IMR-90 (cell line): ENCODE measurements at regions not wholly inside any gene's neighbourhood (a gene's known extent, or its start where the extent isn't known, plus 50 kb on each side); places are given as distances from the start of the nearest gene placed in this dataset.

Experiments
- ATAC-seq: fragments of 200-7000 bp; cut with Tn5 transposase; 2 replicates; pipeline ENCODE4 v1.9.1; 2020; ENCODE audit warnings: low read depth, mild to moderate bottlenecking, moderate library complexity
- BruUV-seq: library from RNA; stranded (reverse); fragments of 400-500 nt; replicated peaks from 2 replicates; lab custom pipeline; 2021; lab: Mats Ljungman, UMichigan
- CTCF ChIA-PET: fragments of 300-600 bp; formaldehyde crosslinking; extraction: SDS; loops from one replicate; lab custom pipeline; 2021; ENCODE audit warnings: antibody characterized with exemption; lab: Yijun Ruan, JAX
- POLR2A ChIA-PET: fragments of 300-600 bp; sonication (Branson Sonifier 250); formaldehyde crosslinking; loops from one replicate; lab custom pipeline; 2022; ENCODE audit warnings: antibody characterized with exemption; ENCODE audit not compliant: unreplicated experiment; lab: Charles Lee
- DNase-seq: peaks from one replicate; pipeline ENCODE4 v3.0.0; 2013
- H2AFZ ChIP-seq: replicated peaks from 2 replicates; pipeline ENCODE3; 2013; ENCODE audit warnings: low read length, mild to moderate bottlenecking; ENCODE audit not compliant: poor library complexity
- H2AK5ac ChIP-seq: 2 replicates; pipeline ENCODE4 v1.6.1; 2013; ENCODE audit warnings: low read depth, low read length, inconsistent platforms
- H2AK9ac ChIP-seq: replicated peaks from 2 replicates; pipeline ENCODE3; 2013; ENCODE audit warnings: mild to moderate bottlenecking, low read depth, low read length, moderate library complexity; ENCODE audit not compliant: poor library complexity
- H2BK120ac ChIP-seq: 2 replicates; pipeline ENCODE4 v1.6.1; 2013; ENCODE audit warnings: low read depth, low read length, inconsistent platforms
- H2BK15ac ChIP-seq: 3 replicates; pipeline ENCODE4 v1.6.1; 2013; ENCODE audit warnings: low read depth, low read length, inconsistent platforms
- H2BK20ac ChIP-seq: 2 replicates; pipeline ENCODE4 v1.6.1; 2013; ENCODE audit warnings: low read depth, mild to moderate bottlenecking, inconsistent platforms, low read length, moderate library complexity
- H2BK5ac ChIP-seq: 2 replicates; pipeline ENCODE4 v1.6.1; 2013; ENCODE audit warnings: mild to moderate bottlenecking, low read depth, low read length, inconsistent platforms; ENCODE audit not compliant: poor library complexity, severe bottlenecking
- H3K14ac ChIP-seq: replicated peaks from 2 replicates; pipeline ENCODE4 v1.6.1; 2013; ENCODE audit warnings: low read depth, low read length, inconsistent platforms
- H3K18ac ChIP-seq: 2 replicates; pipeline ENCODE4 v1.6.1; 2013; ENCODE audit warnings: low read depth, low read length, control low read depth
- H3K23ac ChIP-seq: 2 replicates; pipeline ENCODE4 v1.6.1; 2013; ENCODE audit warnings: low read depth, low read length, inconsistent platforms
- H3K27ac ChIP-seq: 2 replicates; pipeline ENCODE4 v1.5.1; 2013; ENCODE audit warnings: mild to moderate bottlenecking, control low read depth, low read length; ENCODE audit not compliant: insufficient read depth
- H3K27me3 ChIP-seq: 2 replicates; pipeline ENCODE4 v1.6.1; 2013; ENCODE audit warnings: low read length; ENCODE audit not compliant: control insufficient read depth, insufficient read depth
- H3K36me3 ChIP-seq: 2 replicates; pipeline ENCODE4 v1.6.1; 2013; ENCODE audit warnings: low read length, mixed read lengths; ENCODE audit not compliant: control insufficient read depth, insufficient read depth
- H3K4ac ChIP-seq: 2 replicates; pipeline ENCODE4 v1.6.1; 2013; ENCODE audit warnings: low read depth, low read length, inconsistent platforms
- H3K4me1 ChIP-seq: 2 replicates; pipeline ENCODE4 v1.6.1; 2013; ENCODE audit warnings: low read length, mixed read lengths; ENCODE audit not compliant: control insufficient read depth, insufficient read depth
- H3K4me2 ChIP-seq: 2 replicates; pipeline ENCODE4 v1.6.1; 2013; ENCODE audit warnings: low read depth, mild to moderate bottlenecking, control low read depth, low read length, moderate library complexity
- H3K4me3 ChIP-seq: 2 replicates; pipeline ENCODE4 v1.5.1; 2013; ENCODE audit warnings: low read depth, mild to moderate bottlenecking, control low read depth, low read length, moderate library complexity; ENCODE audit not compliant: insufficient read depth
- H3K56ac ChIP-seq: 2 replicates; pipeline ENCODE4 v1.6.1; 2013; ENCODE audit warnings: low read length, inconsistent platforms; ENCODE audit not compliant: insufficient read depth; ENCODE audit errors: extremely low read depth
- H3K79me1 ChIP-seq, 2 experiments: 2 replicates each; pipeline ENCODE4 v1.6.1; 2013; ENCODE audit warnings: low read length in 2 of 2, inconsistent platforms in 1 of 2, low read depth in 1 of 2
- H3K9ac ChIP-seq: 2 replicates; pipeline ENCODE4 v1.6.1; 2013; ENCODE audit warnings: low read depth, low read length, control low read depth
- H3K9me1 ChIP-seq: 2 replicates; pipeline ENCODE4 v1.6.1; 2013; ENCODE audit warnings: low read length, inconsistent platforms; ENCODE audit not compliant: insufficient read depth
- H3K9me3 ChIP-seq: 2 replicates; pipeline ENCODE4 v1.6.1; 2013; ENCODE audit warnings: low read length; ENCODE audit not compliant: control insufficient read depth, insufficient read depth
- H4K20me1 ChIP-seq: 2 replicates; pipeline ENCODE4 v1.6.1; 2013; ENCODE audit warnings: low read length, inconsistent platforms; ENCODE audit not compliant: insufficient read depth
- H4K5ac ChIP-seq: 2 replicates; pipeline ENCODE4 v1.6.1; 2013; ENCODE audit warnings: mild to moderate bottlenecking, low read depth, low read length, control low read depth
- H4K8ac ChIP-seq, 2 experiments: 2 replicates each; pipeline ENCODE4 v1.6.1; 2013; ENCODE audit warnings: low read depth in 2 of 2, low read length in 2 of 2, control low read depth in 1 of 2, inconsistent platforms in 1 of 2
- H4K91ac ChIP-seq: 2 replicates; pipeline ENCODE4 v1.6.1; 2013; ENCODE audit warnings: low read depth, low read length, inconsistent platforms; ENCODE audit not compliant: insufficient read depth
- BHLHE40 ChIP-seq: fragments of 150-350 bp; IDR thresholded peaks from 2 replicates; pipeline ENCODE4 v1.6.1; 2016; ENCODE audit warnings: mild to moderate bottlenecking, low read depth, low read length
- CEBPB ChIP-seq: IDR thresholded peaks from 2 replicates; pipeline ENCODE4 v1.6.1; 2012; ENCODE audit warnings: low read depth, low read length, improper control_type of control experiment
- CHD1 ChIP-seq: IDR thresholded peaks from 2 replicates; pipeline ENCODE4 v1.6.1; 2012; ENCODE audit warnings: low read depth, low read length, improper control_type of control experiment
- FOS ChIP-seq: fragments of 150-350 bp; IDR thresholded peaks from 2 replicates; pipeline ENCODE4 v1.6.1; 2016; ENCODE audit warnings: low read depth, low read length
- MAFK ChIP-seq: IDR thresholded peaks from 2 replicates; pipeline ENCODE4 v1.6.1; 2012; ENCODE audit warnings: low read depth, low read length, improper control_type of control experiment
- MAZ ChIP-seq: IDR thresholded peaks from 2 replicates; pipeline ENCODE4 v1.6.1; 2012; ENCODE audit warnings: low read depth, mild to moderate bottlenecking, low read length, improper control_type of control experiment, moderate library complexity, borderline replicate concordance
- MXI1 ChIP-seq: IDR thresholded peaks from 2 replicates; pipeline ENCODE4 v1.6.1; 2012; ENCODE audit warnings: low read depth, mild to moderate bottlenecking, low read length, moderate library complexity, borderline replicate concordance
- NFE2L2 ChIP-seq: fragments of 150-350 bp; IDR thresholded peaks from 2 replicates; pipeline ENCODE4 v1.6.1; 2016; ENCODE audit warnings: low read depth, mild to moderate bottlenecking, low read length
- POLR2A ChIP-seq: IDR thresholded peaks from 2 replicates; pipeline ENCODE4 v1.6.1; 2012; ENCODE audit warnings: mild to moderate bottlenecking, low read depth, low read length
- RAD21 ChIP-seq: IDR thresholded peaks from 2 replicates; pipeline ENCODE4 v1.6.1; 2012; ENCODE audit warnings: low read length, improper control_type of control experiment
- RCOR1 ChIP-seq: IDR thresholded peaks from 2 replicates; pipeline ENCODE4 v1.6.1; 2012; ENCODE audit warnings: mild to moderate bottlenecking, low read length, improper control_type of control experiment; ENCODE audit not compliant: insufficient replicate concordance
- SMC3 ChIP-seq: fragments of 150-350 bp; IDR thresholded peaks from 2 replicates; pipeline ENCODE4 v1.6.1; 2016; ENCODE audit warnings: low read depth, mild to moderate bottlenecking, antibody characterized with exemption, low read length, moderate library complexity
- WGBS, 2 experiments: methylation state at CpG; one replicate each; pipeline versions ENCODE4 v1.1.5 to v1.1.7; 2013; ENCODE audit warnings: missing lambda C conversion rate in 2 of 2; ENCODE audit not compliant: insufficient read length in 1 of 2; ENCODE audit errors: extremely low coverage in 2 of 2; 5-methylcytosine and 5-hydroxymethylcytosine counted together
- dilution Hi-C: fragments of 300-500 bp; cut with HindIII; formaldehyde crosslinking; loops from one replicate; pipeline ENCODE4 v1.14.3; 2018; ENCODE audit warnings: low sequenced_read_pairs; ENCODE audit not compliant: unreplicated experiment
- in situ Hi-C: fragments of 300-500 bp; cut with MboI; formaldehyde crosslinking; loops from 3 replicates; pipeline ENCODE4 v1.14.3; 2019; ENCODE audit warnings: low sequenced_read_pairs, inconsistent platforms, mixed read lengths
- intact Hi-C: fragments of 100-400 bp; cut with micrococcal nuclease; formaldehyde crosslinking; loops from 2 replicates; pipeline ENCODE4 v1.10.0; 2022
- TF ChIP-seq, protein P1 (sequence below): conservative IDR thresholded peaks from 2 replicates; pipeline ENCODE4 v1.5.1; 2012; ENCODE audit warnings: mild to moderate bottlenecking, low read depth, low read length, improper control_type of control experiment
- TF ChIP-seq, protein P2 (sequence below): fragments of 150-350 bp; IDR thresholded peaks from 2 replicates; pipeline ENCODE4 v1.6.1; 2017; ENCODE audit warnings: mild to moderate bottlenecking, antibody characterized with exemption, low read length, low read depth
- TF ChIP-seq, protein P3 (sequence below): fragments of 150-350 bp; IDR thresholded peaks from 2 replicates; pipeline ENCODE4 v1.6.1; 2016; ENCODE audit warnings: low read depth, mild to moderate bottlenecking, low read length, moderate library complexity, borderline replicate concordance

DNA sequence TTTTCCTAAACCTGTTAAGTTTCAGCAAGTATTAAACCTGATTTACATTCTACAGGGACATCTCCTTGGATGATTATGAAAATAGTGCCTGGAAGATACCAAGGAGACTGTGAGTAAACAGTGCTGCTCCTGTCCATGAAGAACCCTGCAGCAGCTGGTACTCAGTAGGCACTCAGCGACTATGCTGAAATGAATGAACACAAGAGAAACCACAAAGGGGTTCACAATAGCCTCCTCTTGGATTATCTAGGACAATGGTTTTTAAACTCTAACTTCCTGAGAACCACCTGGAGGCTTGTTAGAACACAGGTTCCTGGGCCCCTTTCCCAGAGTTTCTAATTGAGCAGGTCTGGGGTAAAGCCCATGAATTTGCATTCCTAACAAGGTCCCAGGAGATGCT, 488.4 kb upstream of the UBE2E2 start:
- Histone ChIP-seq H3K9me3 (no peaks in the 10 kb centered on the region), H4K20me1 (no peaks in the 10 kb centered on the region), H3K4me3 (no peak overlapping the region), H2BK5ac (no peak overlapping the region), H3K18ac (no peak overlapping the region), H2AFZ (no peak overlapping the region), H3K9ac (no peak overlapping the region), H2BK15ac (no peak overlapping the region), H3K4me1 (no peaks in the 10 kb centered on the region), H3K27ac (no peak overlapping the region), H2BK120ac (no peak overlapping the region), H3K23ac (no peak overlapping the region), H3K4ac (no peak overlapping the region), H3K36me3 (no peaks in the 10 kb centered on the region), H3K14ac (no peak overlapping the region), H2AK9ac (no peak overlapping the region), H3K4me2 (no peak overlapping the region), H3K79me1 (no peaks in the 10 kb centered on the region), H3K9me1 (no peaks in the 10 kb centered on the region), H3K27me3 (no peaks in the 10 kb centered on the region), H3K56ac (no peak overlapping the region), H4K91ac (no peak overlapping the region), H2AK5ac (no peak overlapping the region), H4K8ac (no peak overlapping the region), H2BK20ac (no peak overlapping the region), H4K5ac (no peak overlapping the region)
- dilution Hi-C loops: no loop called here
- intact Hi-C loops: no loop called here
- TF ChIP-seq MAZ (no peak), SMC3 (no peak), FOS (no peak), NFE2L2 (no peak), CEBPB (no peak), RAD21 (no peak), MXI1 (no peak), CHD1 (no peak), MAFK (no peak), POLR2A (no peak), BHLHE40 (no peak), RCOR1 (no peak)
- TF ChIP-seq, protein P1, sequence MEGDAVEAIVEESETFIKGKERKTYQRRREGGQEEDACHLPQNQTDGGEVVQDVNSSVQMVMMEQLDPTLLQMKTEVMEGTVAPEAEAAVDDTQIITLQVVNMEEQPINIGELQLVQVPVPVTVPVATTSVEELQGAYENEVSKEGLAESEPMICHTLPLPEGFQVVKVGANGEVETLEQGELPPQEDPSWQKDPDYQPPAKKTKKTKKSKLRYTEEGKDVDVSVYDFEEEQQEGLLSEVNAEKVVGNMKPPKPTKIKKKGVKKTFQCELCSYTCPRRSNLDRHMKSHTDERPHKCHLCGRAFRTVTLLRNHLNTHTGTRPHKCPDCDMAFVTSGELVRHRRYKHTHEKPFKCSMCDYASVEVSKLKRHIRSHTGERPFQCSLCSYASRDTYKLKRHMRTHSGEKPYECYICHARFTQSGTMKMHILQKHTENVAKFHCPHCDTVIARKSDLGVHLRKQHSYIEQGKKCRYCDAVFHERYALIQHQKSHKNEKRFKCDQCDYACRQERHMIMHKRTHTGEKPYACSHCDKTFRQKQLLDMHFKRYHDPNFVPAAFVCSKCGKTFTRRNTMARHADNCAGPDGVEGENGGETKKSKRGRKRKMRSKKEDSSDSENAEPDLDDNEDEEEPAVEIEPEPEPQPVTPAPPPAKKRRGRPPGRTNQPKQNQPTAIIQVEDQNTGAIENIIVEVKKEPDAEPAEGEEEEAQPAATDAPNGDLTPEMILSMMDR: no peak
- TF ChIP-seq, protein P2, sequence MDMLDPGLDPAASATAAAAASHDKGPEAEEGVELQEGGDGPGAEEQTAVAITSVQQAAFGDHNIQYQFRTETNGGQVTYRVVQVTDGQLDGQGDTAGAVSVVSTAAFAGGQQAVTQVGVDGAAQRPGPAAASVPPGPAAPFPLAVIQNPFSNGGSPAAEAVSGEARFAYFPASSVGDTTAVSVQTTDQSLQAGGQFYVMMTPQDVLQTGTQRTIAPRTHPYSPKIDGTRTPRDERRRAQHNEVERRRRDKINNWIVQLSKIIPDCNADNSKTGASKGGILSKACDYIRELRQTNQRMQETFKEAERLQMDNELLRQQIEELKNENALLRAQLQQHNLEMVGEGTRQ: no peak
- TF ChIP-seq, protein P3, sequence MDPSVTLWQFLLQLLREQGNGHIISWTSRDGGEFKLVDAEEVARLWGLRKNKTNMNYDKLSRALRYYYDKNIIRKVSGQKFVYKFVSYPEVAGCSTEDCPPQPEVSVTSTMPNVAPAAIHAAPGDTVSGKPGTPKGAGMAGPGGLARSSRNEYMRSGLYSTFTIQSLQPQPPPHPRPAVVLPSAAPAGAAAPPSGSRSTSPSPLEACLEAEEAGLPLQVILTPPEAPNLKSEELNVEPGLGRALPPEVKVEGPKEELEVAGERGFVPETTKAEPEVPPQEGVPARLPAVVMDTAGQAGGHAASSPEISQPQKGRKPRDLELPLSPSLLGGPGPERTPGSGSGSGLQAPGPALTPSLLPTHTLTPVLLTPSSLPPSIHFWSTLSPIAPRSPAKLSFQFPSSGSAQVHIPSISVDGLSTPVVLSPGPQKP: no peak
- DNase-seq (no peak), ATAC-seq (no peak)
- ChIA-PET POLR2A (no interaction called here), CTCF (no interaction called here)
- in situ Hi-C loops: no loop called here
- no TSS peak for BruUV-seq
- WGBS, 2 experiments: no CpG with 5 or more reads among the region's 1 CpG
